SK-N-SH treated with all-trans-retinoic acid at 6 μM for 48 hours (cell line): ENCODE measurements at regions not wholly inside any gene's neighbourhood (a gene's known extent, or its start where the extent isn't known, plus 50 kb on each side); places are given as distances from the start of the nearest gene placed in this dataset.

Source experiments
- ISL1 ChIP-seq: fragments of 250-450 bp; sonication (Bioruptor Pico); IDR thresholded peaks from 2 replicates; pipeline ENCODE4 v2.1.2; 2022; ENCODE audit warnings: mild to moderate bottlenecking, moderate library complexity
- TOX ChIP-seq: fragments of 250-450 bp; sonication (Bioruptor Pico); IDR thresholded peaks from 2 replicates; pipeline ENCODE4 v1.8.0; 2021; ENCODE audit warnings: mild to moderate bottlenecking, moderate library complexity, borderline replicate concordance
- ZC3H10 ChIP-seq: fragments of 250-450 bp; sonication (Bioruptor Pico); IDR thresholded peaks from 2 replicates; pipeline ENCODE4 v1.5.1; 2021; ENCODE audit warnings: mild to moderate bottlenecking, moderate library complexity
- ZFP3 ChIP-seq: fragments of 250-450 bp; sonication (Bioruptor Pico); IDR thresholded peaks from 2 replicates; pipeline ENCODE4 v1.5.0; 2020; ENCODE audit warnings: mild to moderate bottlenecking, moderate library complexity
- TF ChIP-seq, protein P1 (sequence below): fragments of 250-450 bp; sonication (Bioruptor Pico); IDR thresholded peaks from 2 replicates; pipeline ENCODE4 v1.5.1; 2020; ENCODE audit warnings: low read depth, mild to moderate bottlenecking, moderate library complexity
- TF ChIP-seq, protein P2 (sequence below): fragments of 250-450 bp; sonication (Bioruptor Pico); IDR thresholded peaks from 2 replicates; pipeline ENCODE4 v1.8.0; 2020; ENCODE audit warnings: mild to moderate bottlenecking, moderate library complexity, borderline replicate concordance
- TF ChIP-seq, protein P3 (sequence below): fragments of 250-450 bp; sonication (Bioruptor Pico); IDR thresholded peaks from 2 replicates; pipeline ENCODE4 v1.8.0; 2021; ENCODE audit warnings: low read depth, mild to moderate bottlenecking, moderate library complexity, borderline replicate concordance

DNA sequence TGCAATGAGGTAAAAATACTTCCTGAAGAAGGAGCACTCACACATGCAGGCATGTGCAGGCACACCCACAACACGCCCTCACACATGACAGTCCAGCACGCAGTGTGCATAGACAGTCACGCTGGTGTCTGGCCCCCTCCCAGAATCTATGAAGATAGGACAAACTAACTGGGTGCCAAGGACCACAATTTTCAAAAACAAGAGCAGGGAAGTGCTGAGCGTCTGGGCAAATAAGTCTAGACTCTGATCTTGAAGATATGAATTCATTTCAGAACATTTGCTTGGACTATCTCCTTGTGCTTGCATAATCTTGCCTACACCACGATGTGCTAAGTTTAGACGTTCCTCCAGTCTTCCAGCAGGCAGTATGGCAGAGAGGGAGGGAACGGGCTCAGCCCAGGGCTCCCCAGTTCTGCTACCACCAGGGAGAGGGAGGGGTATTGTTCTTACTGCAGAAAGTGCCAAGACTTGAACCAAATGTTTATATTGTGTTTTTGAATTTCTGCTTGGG is 276.5 kb upstream of the KLF6 start:
- TF ChIP-seq ZFP3 (CRISPR knock-in tag) (no peak), TOX (no peak), ZC3H10 (no peak), ISL1 (CRISPR knock-in tag) (no peak)
- TF ChIP-seq, protein P1, sequence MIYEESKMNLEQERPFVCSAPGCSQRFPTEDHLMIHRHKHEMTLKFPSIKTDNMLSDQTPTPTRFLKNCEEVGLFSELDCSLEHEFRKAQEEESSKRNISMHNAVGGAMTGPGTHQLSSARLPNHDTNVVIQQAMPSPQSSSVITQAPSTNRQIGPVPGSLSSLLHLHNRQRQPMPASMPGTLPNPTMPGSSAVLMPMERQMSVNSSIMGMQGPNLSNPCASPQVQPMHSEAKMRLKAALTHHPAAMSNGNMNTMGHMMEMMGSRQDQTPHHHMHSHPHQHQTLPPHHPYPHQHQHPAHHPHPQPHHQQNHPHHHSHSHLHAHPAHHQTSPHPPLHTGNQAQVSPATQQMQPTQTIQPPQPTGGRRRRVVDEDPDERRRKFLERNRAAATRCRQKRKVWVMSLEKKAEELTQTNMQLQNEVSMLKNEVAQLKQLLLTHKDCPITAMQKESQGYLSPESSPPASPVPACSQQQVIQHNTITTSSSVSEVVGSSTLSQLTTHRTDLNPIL (CRISPR knock-in tag), result no peak
- TF ChIP-seq, protein P2, sequence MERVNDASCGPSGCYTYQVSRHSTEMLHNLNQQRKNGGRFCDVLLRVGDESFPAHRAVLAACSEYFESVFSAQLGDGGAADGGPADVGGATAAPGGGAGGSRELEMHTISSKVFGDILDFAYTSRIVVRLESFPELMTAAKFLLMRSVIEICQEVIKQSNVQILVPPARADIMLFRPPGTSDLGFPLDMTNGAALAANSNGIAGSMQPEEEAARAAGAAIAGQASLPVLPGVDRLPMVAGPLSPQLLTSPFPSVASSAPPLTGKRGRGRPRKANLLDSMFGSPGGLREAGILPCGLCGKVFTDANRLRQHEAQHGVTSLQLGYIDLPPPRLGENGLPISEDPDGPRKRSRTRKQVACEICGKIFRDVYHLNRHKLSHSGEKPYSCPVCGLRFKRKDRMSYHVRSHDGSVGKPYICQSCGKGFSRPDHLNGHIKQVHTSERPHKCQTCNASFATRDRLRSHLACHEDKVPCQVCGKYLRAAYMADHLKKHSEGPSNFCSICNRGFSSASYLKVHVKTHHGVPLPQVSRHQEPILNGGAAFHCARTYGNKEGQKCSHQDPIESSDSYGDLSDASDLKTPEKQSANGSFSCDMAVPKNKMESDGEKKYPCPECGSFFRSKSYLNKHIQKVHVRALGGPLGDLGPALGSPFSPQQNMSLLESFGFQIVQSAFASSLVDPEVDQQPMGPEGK (CRISPR knock-in tag), result no peak
- TF ChIP-seq, protein P3, sequence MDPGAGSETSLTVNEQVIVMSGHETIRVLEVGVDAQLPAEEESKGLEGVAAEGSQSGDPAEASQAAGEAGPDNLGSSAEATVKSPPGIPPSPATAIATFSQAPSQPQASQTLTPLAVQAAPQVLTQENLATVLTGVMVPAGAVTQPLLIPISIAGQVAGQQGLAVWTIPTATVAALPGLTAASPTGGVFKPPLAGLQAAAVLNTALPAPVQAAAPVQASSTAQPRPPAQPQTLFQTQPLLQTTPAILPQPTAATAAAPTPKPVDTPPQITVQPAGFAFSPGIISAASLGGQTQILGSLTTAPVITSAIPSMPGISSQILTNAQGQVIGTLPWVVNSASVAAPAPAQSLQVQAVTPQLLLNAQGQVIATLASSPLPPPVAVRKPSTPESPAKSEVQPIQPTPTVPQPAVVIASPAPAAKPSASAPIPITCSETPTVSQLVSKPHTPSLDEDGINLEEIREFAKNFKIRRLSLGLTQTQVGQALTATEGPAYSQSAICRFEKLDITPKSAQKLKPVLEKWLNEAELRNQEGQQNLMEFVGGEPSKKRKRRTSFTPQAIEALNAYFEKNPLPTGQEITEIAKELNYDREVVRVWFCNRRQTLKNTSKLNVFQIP, result no peak
